Activated CD4-positive, alpha-beta T cell treated with anti-CD3 and anti-CD28 coated beads, Interleukin-2, Interleukin-6, amounts not matched to agents 100 ng/mL and 50 ng/mL, durations not matched to agents 16 hours and 8 hours (primary cell): ENCODE measurements at regions not wholly inside any gene's neighbourhood (a gene's known extent, or its start where the extent isn't known, plus 50 kb on each side); places are given as distances from the start of the nearest gene placed in this dataset.

Source experiments
- DNase-seq: peaks from one replicate; pipeline ENCODE4 v3.0.0-alpha.2; 2020

GRCh38 chr1:14057640-14058039, 357.7 kb downstream of the PRDM2 start:
- DNase-seq: no peak

GRCh38 chr1:14061204-14061603, 361.2 kb downstream of the PRDM2 start:
- DNase-seq: no peak

GRCh38 chr1:14061722-14062121, 361.7 kb downstream of the PRDM2 start:
- no peak for DNase-seq

- no peak for DNase-seq
Observed at GRCh38 chr1:14062669-14063068, 362.7 kb downstream of the PRDM2 start.

GRCh38 chr1:14064649-14065442, 364.9 kb downstream of the PRDM2 start:
- DNase-seq: no peak

GRCh38 chr1:14065486-14065885, 365.5 kb downstream of the PRDM2 start:
- DNase-seq: no peak

GRCh38 chr1:14067036-14067435, 367.0 kb downstream of the PRDM2 start:
- DNase-seq: no peak

GRCh38 chr1:14067711-14068110, 367.7 kb downstream of the PRDM2 start:
- DNase-seq: no peak

GRCh38 chr1:14071581-14071980, 371.6 kb downstream of the PRDM2 start:
- DNase-seq: no peak

GRCh38 chr1:14080653-14081052, 380.7 kb downstream of the PRDM2 start:
- no peak for DNase-seq

- DNase-seq: no peak
Observed at GRCh38 chr1:14082331-14082730, 382.3 kb downstream of the PRDM2 start.

- no peak for DNase-seq
Observed at GRCh38 chr1:14083277-14083676, 383.3 kb downstream of the PRDM2 start.

GRCh38 chr1:14083706-14084105, 383.7 kb downstream of the PRDM2 start:
- no peak for DNase-seq

GRCh38 chr1:14090062-14090461, 390.1 kb downstream of the PRDM2 start:
- DNase-seq: no peak

- no peak for DNase-seq
Observed at GRCh38 chr1:14090531-14090930, 390.5 kb downstream of the PRDM2 start.

GRCh38 chr1:14094611-14095400, 394.8 kb downstream of the PRDM2 start:
- DNase-seq: peak; percentile 19

- no peak for DNase-seq
Observed at GRCh38 chr1:14098294-14098913, 398.4 kb downstream of the PRDM2 start.

GRCh38 chr1:14100444-14100843, 400.5 kb downstream of the PRDM2 start:
- DNase-seq: no peak

GRCh38 chr1:14100919-14101318, 400.9 kb downstream of the PRDM2 start:
- DNase-seq: no peak

- no peak for DNase-seq
Observed at GRCh38 chr1:14102180-14102579, 402.2 kb downstream of the PRDM2 start.

GRCh38 chr1:14103878-14104430, 404.0 kb downstream of the PRDM2 start:
- DNase-seq: no peak

- no peak for DNase-seq
Observed at GRCh38 chr1:14106126-14106525, 406.1 kb downstream of the PRDM2 start.

- DNase-seq: no peak
Observed at GRCh38 chr1:14106679-14107313, 406.8 kb downstream of the PRDM2 start.
